B cell (primary cell): ENCODE measurements at regions not wholly inside any gene's neighbourhood (a gene's known extent, or its start where the extent isn't known, plus 50 kb on each side); places are given as distances from the start of the nearest gene placed in this dataset.

Experiments used
- EZH2 ChIP-seq: IDR thresholded peaks from 2 replicates; pipeline ENCODE4 v1.6.1; 2012; ENCODE audit warnings: borderline replicate concordance, low read depth, mild to moderate bottlenecking, moderate library complexity, low read length; ENCODE audit not compliant: insufficient read depth, poor library complexity, severe bottlenecking
- TF ChIP-seq, protein P1 (sequence below): fragments of 200-600 bp; IDR thresholded peaks from one replicate; pipeline ENCODE4 v1.8.0; 2022; ENCODE audit warnings: antibody characterized with exemption, mild to moderate bottlenecking

- no peak for TF ChIP-seq EZH2
- TF ChIP-seq, protein P1, sequence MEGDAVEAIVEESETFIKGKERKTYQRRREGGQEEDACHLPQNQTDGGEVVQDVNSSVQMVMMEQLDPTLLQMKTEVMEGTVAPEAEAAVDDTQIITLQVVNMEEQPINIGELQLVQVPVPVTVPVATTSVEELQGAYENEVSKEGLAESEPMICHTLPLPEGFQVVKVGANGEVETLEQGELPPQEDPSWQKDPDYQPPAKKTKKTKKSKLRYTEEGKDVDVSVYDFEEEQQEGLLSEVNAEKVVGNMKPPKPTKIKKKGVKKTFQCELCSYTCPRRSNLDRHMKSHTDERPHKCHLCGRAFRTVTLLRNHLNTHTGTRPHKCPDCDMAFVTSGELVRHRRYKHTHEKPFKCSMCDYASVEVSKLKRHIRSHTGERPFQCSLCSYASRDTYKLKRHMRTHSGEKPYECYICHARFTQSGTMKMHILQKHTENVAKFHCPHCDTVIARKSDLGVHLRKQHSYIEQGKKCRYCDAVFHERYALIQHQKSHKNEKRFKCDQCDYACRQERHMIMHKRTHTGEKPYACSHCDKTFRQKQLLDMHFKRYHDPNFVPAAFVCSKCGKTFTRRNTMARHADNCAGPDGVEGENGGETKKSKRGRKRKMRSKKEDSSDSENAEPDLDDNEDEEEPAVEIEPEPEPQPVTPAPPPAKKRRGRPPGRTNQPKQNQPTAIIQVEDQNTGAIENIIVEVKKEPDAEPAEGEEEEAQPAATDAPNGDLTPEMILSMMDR = no peak
Observed at GRCh38 chr5:63760965-63761364, 201.3 kb downstream of the HTR1A start.
